SK-N-SH (cell line): ENCODE measurements at regions not wholly inside any gene's neighbourhood (a gene's known extent, or its start where the extent isn't known, plus 50 kb on each side); places are given as distances from the start of the nearest gene placed in this dataset.

Experiments used
- CTCF ChIA-PET: fragments of 300-600, 350-600 bp; formaldehyde crosslinking; extraction: SDS; loops from one replicate; lab custom pipeline; 2021; lab: Yijun Ruan, JAX
- POLR2A ChIA-PET: fragments of 350-600 bp; sonication (Branson Sonifier 250); formaldehyde crosslinking; extraction: SDS; loops from one replicate; lab custom pipeline; 2020; ENCODE audit warnings: antibody characterized with exemption, inconsistent platforms; lab: Yijun Ruan, JAX
- DNase-seq: peaks from one replicate; pipeline ENCODE4 v3.0.0; 2012
- H2AFZ ChIP-seq: fragments of 200-600 bp; sonication (generic); 2 replicates; pipeline ENCODE4 v1.8.1; 2016; ENCODE audit warnings: antibody characterized with exemption, mild to moderate bottlenecking, low read depth
- H3F3A ChIP-seq: fragments of 200-600 bp; sonication (generic); replicated peaks from 2 replicates; pipeline ENCODE3; 2016; ENCODE audit warnings: antibody characterized with exemption, mild to moderate bottlenecking; ENCODE audit not compliant: insufficient read depth
- H3K27ac ChIP-seq, 2 experiments: fragments of 200-500 bp in 1 of 2; fragments of 200-600 bp in 1 of 2; sonication (Bioruptor generic) in 1 of 2; sonication (generic), shearing (Covaris generic) in 1 of 2; 2 replicates each; pipeline versions ENCODE4 v1.5.1 to v1.6.1; 2014 to 2016; ENCODE audit warnings: low read depth in 2 of 2, inconsistent platforms in 1 of 2, low read length in 1 of 2, mild to moderate bottlenecking in 1 of 2, mixed read lengths in 1 of 2
- H3K27me3 ChIP-seq: fragments of 200-600 bp; sonication (generic), shearing (Covaris generic); 2 replicates; pipeline ENCODE4 v1.6.1; 2016; ENCODE audit warnings: mixed run types; ENCODE audit not compliant: insufficient read depth
- H3K36me3 ChIP-seq, 2 experiments: fragments of 200-500 bp in 1 of 2; fragments of 200-600 bp in 1 of 2; sonication (Bioruptor generic) in 1 of 2; sonication (generic) in 1 of 2; replicated peaks in 1 of 2; 2 replicates each; pipeline versions ENCODE3 to v1.5.1; 2014 to 2016; ENCODE audit warnings: low read length in 1 of 2, mild to moderate bottlenecking in 1 of 2; ENCODE audit not compliant: insufficient read depth in 2 of 2, control insufficient read depth in 1 of 2
- H3K4me1 ChIP-seq, 2 experiments: fragments of 200-500 bp in 1 of 2; fragments of 200-600 bp in 1 of 2; sonication (Bioruptor generic) in 1 of 2; sonication (generic), shearing (Covaris generic) in 1 of 2; 2 replicates each; pipeline versions ENCODE4 v1.5.1 to v1.6.1; 2014 to 2016; ENCODE audit warnings: low read depth in 1 of 2, low read length in 1 of 2, mixed run types in 1 of 2; ENCODE audit not compliant: insufficient read depth in 2 of 2, control insufficient read depth in 1 of 2
- H3K4me2 ChIP-seq: fragments of 200-600 bp; sonication (generic), shearing (Covaris generic); 2 replicates; pipeline ENCODE4 v1.6.1; 2017; ENCODE audit warnings: mixed run types
- H3K4me3 ChIP-seq, 2 experiments: fragments of 200-500 bp in 1 of 2; fragments of 200-600 bp in 1 of 2; sonication (Bioruptor generic) in 1 of 2; sonication (generic), shearing (Covaris generic) in 1 of 2; 2 replicates each; pipeline versions ENCODE4 v1.5.1 to v1.8.1; 2014 to 2016; ENCODE audit warnings: low read depth in 2 of 2, inconsistent platforms in 1 of 2, low read length in 1 of 2, mild to moderate bottlenecking in 1 of 2, mixed read lengths in 1 of 2, moderate library complexity in 1 of 2
- H3K79me2 ChIP-seq: fragments of 200-600 bp; sonication (generic); 2 replicates; pipeline ENCODE4 v1.8.1; 2017; ENCODE audit warnings: mild to moderate bottlenecking; ENCODE audit not compliant: insufficient read depth
- H3K9ac ChIP-seq: fragments of 200-600 bp; sonication (generic); 2 replicates; pipeline ENCODE4 v1.6.1; 2017; ENCODE audit warnings: mixed run types
- H3K9me2 ChIP-seq: fragments of 200-600 bp; sonication (generic); 2 replicates; pipeline ENCODE4 v1.6.1; 2017; ENCODE audit warnings: mixed run types
- H3K9me3 ChIP-seq: fragments of 200-600 bp; sonication (generic); 2 replicates; pipeline ENCODE4 v1.6.1; 2017; ENCODE audit warnings: mixed run types, mild to moderate bottlenecking, moderate library complexity
- H4K20me1 ChIP-seq: fragments of 200-600 bp; sonication (generic); 2 replicates; pipeline ENCODE4 v1.6.1; 2017; ENCODE audit warnings: mild to moderate bottlenecking, mixed run types; ENCODE audit not compliant: insufficient read depth
- FOXM1 ChIP-seq: IDR thresholded peaks from 2 replicates; pipeline ENCODE4 v1.4.0; 2012; ENCODE audit warnings: low read depth, mild to moderate bottlenecking
- GABPA ChIP-seq: IDR thresholded peaks from 2 replicates; pipeline ENCODE4 v1.4.0; 2012; ENCODE audit warnings: low read depth, mild to moderate bottlenecking
- GATA2 ChIP-seq: sonication (generic); formaldehyde crosslinking; IDR thresholded peaks from 2 replicates; pipeline ENCODE4 v1.5.0; 2020; ENCODE audit warnings: mild to moderate bottlenecking, missing genetic modification reagents
- NRF1 ChIP-seq: IDR thresholded peaks from 2 replicates; pipeline ENCODE4 v1.6.1; 2012; ENCODE audit warnings: low read depth, mild to moderate bottlenecking, low read length
- POLR2AphosphoS5 ChIP-seq: IDR thresholded peaks from 2 replicates; pipeline ENCODE4 v1.6.1; 2012; ENCODE audit warnings: low read depth, low read length
- RAD21 ChIP-seq: IDR thresholded peaks from 2 replicates; pipeline ENCODE4 v1.6.1; 2012; ENCODE audit warnings: mild to moderate bottlenecking, low read length
- RCOR1 ChIP-seq: fragments of 150-350 bp; IDR thresholded peaks from 2 replicates; pipeline ENCODE4 v1.6.1; 2017; ENCODE audit warnings: antibody characterized with exemption, low read length
- RXRA ChIP-seq: IDR thresholded peaks from 2 replicates; pipeline ENCODE4 v1.4.0; 2012; ENCODE audit warnings: low read depth, mild to moderate bottlenecking, borderline replicate concordance
- SMC3 ChIP-seq: IDR thresholded peaks from 2 replicates; pipeline ENCODE4 v1.6.1; 2012; ENCODE audit warnings: low read depth, low read length, improper control_type of control experiment
- YY1 ChIP-seq: IDR thresholded peaks from 2 replicates; pipeline ENCODE4 v1.4.0; 2012; ENCODE audit warnings: low read depth, mild to moderate bottlenecking
- WGBS: methylation state at CpG from one replicate; pipeline ENCODE4 v1.1.6; 2017; ENCODE audit warnings: low lambda C conversion rate; 5-methylcytosine and 5-hydroxymethylcytosine counted together
- TF ChIP-seq, protein P1 (sequence below): IDR thresholded peaks from 2 replicates; pipeline ENCODE4 v1.6.1; 2012; ENCODE audit warnings: mild to moderate bottlenecking, low read depth, low read length, moderate library complexity
- TF ChIP-seq, protein P2 (sequence below): IDR thresholded peaks from 2 replicates; pipeline ENCODE4 v1.4.0; 2012; ENCODE audit warnings: low read depth
- TF ChIP-seq, protein P3 (sequence below): IDR thresholded peaks from 2 replicates; pipeline ENCODE4; 2012

DNA sequence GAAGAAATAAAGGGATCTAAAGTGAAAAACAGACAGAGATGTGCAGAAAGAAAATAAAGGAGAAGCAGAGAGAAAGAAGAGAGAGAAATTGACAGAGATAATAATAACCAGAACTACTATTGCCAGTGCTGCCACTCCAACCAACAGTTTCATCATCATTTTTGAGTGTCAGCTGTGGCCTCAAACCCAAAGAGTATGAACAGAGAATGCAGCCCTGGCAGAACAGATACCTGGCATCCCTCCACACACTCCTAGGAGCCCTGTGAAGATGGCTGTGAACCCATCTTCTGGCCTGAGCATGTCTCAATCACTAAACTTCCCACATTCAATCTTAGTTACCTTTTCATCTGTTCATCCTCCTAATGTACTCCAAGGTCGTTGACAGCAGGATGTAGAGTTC is 385.8 kb upstream of the NFIA start:
- DNase-seq: no peak
- CTCF ChIA-PET: interaction anchor here (0.6 to 2.7 kb wide), 5 partner anchors 55 to 1081 kb away, joined by 3 to 11 read pairs (median 4); no protein-coding TSS in a partner anchor

DNA sequence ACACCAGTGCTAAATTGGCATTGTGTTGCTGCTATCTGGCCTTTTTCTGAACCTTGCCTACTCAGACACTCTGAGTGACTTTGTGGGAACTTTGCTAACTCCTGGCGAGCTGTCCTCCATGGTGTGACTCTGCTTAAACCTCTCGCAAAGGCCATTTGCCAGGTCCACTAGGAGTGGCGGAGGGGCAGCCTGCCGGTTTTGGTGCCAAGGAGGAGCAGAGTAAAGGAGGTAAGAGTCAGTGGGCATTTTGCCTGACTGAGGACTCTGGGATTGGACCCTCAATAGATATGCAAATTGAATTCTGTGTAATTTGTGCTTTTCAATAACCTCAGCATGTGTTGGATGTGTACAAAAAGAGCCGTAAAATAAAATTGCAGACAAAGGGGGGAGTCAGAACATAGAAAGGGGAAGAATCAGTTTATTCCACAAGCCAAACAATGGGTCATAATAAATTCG is 386.6 kb upstream of the NFIA start:
- TF ChIP-seq, protein P1, sequence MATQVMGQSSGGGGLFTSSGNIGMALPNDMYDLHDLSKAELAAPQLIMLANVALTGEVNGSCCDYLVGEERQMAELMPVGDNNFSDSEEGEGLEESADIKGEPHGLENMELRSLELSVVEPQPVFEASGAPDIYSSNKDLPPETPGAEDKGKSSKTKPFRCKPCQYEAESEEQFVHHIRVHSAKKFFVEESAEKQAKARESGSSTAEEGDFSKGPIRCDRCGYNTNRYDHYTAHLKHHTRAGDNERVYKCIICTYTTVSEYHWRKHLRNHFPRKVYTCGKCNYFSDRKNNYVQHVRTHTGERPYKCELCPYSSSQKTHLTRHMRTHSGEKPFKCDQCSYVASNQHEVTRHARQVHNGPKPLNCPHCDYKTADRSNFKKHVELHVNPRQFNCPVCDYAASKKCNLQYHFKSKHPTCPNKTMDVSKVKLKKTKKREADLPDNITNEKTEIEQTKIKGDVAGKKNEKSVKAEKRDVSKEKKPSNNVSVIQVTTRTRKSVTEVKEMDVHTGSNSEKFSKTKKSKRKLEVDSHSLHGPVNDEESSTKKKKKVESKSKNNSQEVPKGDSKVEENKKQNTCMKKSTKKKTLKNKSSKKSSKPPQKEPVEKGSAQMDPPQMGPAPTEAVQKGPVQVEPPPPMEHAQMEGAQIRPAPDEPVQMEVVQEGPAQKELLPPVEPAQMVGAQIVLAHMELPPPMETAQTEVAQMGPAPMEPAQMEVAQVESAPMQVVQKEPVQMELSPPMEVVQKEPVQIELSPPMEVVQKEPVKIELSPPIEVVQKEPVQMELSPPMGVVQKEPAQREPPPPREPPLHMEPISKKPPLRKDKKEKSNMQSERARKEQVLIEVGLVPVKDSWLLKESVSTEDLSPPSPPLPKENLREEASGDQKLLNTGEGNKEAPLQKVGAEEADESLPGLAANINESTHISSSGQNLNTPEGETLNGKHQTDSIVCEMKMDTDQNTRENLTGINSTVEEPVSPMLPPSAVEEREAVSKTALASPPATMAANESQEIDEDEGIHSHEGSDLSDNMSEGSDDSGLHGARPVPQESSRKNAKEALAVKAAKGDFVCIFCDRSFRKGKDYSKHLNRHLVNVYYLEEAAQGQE: no peak
- no peak for TF ChIP-seq SMC3
- TF ChIP-seq FOXM1: no peak
- no peak for TF ChIP-seq NRF1
- TF ChIP-seq, all 33 proteins: peak for 0
- no peaks in the 10 kb centered on the region for H3K36me3 ChIP-seq
- CTCF ChIA-PET: no interaction called here
- H4K20me1 ChIP-seq: no peaks in the 10 kb centered on the region
- H3K4me2 ChIP-seq: no peak overlapping the region
- WGBS: 45% methylated on average over 6 of the region's 6 CpGs
- H3F3A ChIP-seq: no peaks in the 10 kb centered on the region
- H3K9me2 ChIP-seq: no peaks in the 10 kb centered on the region
- no peak overlapping the region for H2AFZ ChIP-seq
- H3K9me3 ChIP-seq: no peaks in the 10 kb centered on the region
- H3K79me2 ChIP-seq: no peaks in the 10 kb centered on the region
- H3K27me3 ChIP-seq: no peaks in the 10 kb centered on the region
- no peak overlapping the region for H3K4me3 ChIP-seq
- no peak for DNase-seq
- H3K9ac ChIP-seq: no peak overlapping the region
- peak overlapping the region in 1 of 2 experiments; percentile 99; a peak in 2 of 4 replicates for H3K27ac ChIP-seq
- H3K4me1 ChIP-seq: peaks cover 0 to 27% of the 10 kb centered on the region in 2 experiments; a peak in 2 of 4 replicates
- POLR2A ChIA-PET: no interaction called here

More for the DNA sequence above, 385.8 kb upstream of the NFIA start:
- Histone ChIP-seq H3K4me2 (no peak overlapping the region), H3K27me3 (no peaks in the 10 kb centered on the region), H2AFZ (no peak overlapping the region), H3K79me2 (no peaks in the 10 kb centered on the region), H3K9me2 (no peaks in the 10 kb centered on the region), H3K27ac (peak overlapping the region in 1 of 2 experiments; percentile 99; a peak in 2 of 4 replicates), H4K20me1 (no peaks in the 10 kb centered on the region), H3F3A (no peaks in the 10 kb centered on the region), H3K36me3 (no peaks in the 10 kb centered on the region), H3K9me3 (no peaks in the 10 kb centered on the region), H3K9ac (no peak overlapping the region), H3K4me3 (no peak overlapping the region), H3K4me1 (peaks cover 0 to 27% of the 10 kb centered on the region in 2 experiments; a peak in 2 of 4 replicates)
- WGBS: 22% methylated on average over 1 of the region's 1 CpG
- POLR2A ChIA-PET: interaction anchor here (1.2 to 1.7 kb wide), 3 partner anchors 50 to 415 kb away, joined by 4 to 5 read pairs (median 4); no protein-coding TSS in a partner anchor
- no peak for TF ChIP-seq RXRA

DNA sequence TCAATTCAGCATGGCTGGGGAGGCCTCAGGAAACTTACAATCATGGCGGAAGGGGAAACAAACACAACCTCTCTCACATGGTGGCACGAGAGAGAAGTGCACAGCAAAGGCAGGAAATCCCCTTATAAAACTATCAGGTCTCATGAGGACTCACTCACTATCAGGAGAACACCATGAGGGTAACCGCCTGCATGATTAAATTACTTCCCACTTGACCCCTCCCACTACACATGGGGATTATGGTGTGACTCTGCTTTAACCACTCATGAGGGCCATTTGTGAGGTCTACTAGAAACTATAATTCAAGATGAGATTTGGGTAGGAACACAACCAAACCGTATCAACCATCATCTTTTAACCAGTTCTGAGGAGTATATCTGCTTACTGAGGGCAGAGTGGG is 387.4 kb upstream of the NFIA start:
- H3K9me3 ChIP-seq: no peaks in the 10 kb centered on the region
- CTCF ChIA-PET: no interaction called here
- POLR2A ChIA-PET: no interaction called here
- H3F3A ChIP-seq: no peaks in the 10 kb centered on the region
- H4K20me1 ChIP-seq: no peaks in the 10 kb centered on the region
- WGBS: 39% methylated on average over 4 of the region's 4 CpGs
- no peaks in the 10 kb centered on the region for H3K27me3 ChIP-seq
- H3K36me3 ChIP-seq: no peaks in the 10 kb centered on the region
- H3K4me2 ChIP-seq: no peak overlapping the region
- TF ChIP-seq, protein P2, sequence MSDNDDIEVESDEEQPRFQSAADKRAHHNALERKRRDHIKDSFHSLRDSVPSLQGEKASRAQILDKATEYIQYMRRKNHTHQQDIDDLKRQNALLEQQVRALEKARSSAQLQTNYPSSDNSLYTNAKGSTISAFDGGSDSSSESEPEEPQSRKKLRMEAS: no peak
- no peak for TF ChIP-seq RAD21
- no peak for TF ChIP-seq RCOR1
- no peak for TF ChIP-seq GATA2
- no peak for TF ChIP-seq YY1
- no peak for TF ChIP-seq GABPA
- TF ChIP-seq, protein P3, sequence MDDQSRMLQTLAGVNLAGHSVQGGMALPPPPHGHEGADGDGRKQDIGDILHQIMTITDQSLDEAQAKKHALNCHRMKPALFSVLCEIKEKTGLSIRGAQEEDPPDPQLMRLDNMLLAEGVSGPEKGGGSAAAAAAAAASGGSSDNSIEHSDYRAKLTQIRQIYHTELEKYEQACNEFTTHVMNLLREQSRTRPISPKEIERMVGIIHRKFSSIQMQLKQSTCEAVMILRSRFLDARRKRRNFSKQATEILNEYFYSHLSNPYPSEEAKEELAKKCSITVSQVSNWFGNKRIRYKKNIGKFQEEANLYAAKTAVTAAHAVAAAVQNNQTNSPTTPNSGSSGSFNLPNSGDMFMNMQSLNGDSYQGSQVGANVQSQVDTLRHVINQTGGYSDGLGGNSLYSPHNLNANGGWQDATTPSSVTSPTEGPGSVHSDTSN: no peak
- no peak for TF ChIP-seq POLR2AphosphoS5
- no peak for TF ChIP-seq SMC3
- no peak overlapping the region for H3K9ac ChIP-seq
- H3K4me1 ChIP-seq: peaks cover 0 to 27% of the 10 kb centered on the region in 2 experiments; a peak in 2 of 4 replicates
- no peak overlapping the region for H2AFZ ChIP-seq
- H3K9me2 ChIP-seq: no peaks in the 10 kb centered on the region
- no peak for DNase-seq
- peak overlapping the region in 1 of 2 experiments; percentile 99; a peak in 1 of 4 replicates for H3K27ac ChIP-seq
- H3K79me2 ChIP-seq: no peaks in the 10 kb centered on the region
- no peak overlapping the region for H3K4me3 ChIP-seq
